ENCODE measurements at regions not wholly inside any gene's neighbourhood (a gene's known extent, or its start where the extent isn't known, plus 50 kb on each side); places are given as distances from the start of the nearest gene placed in this dataset.

GRCh38 chr16:59385491-59385890 is 651.4 kb upstream of the GOT2 start:
- Histone ChIP-seq H3K79me2 (ENCODE audit: control insufficient read depth, insufficient read depth, low read length) (no peaks in the 10 kb centered on the region), H4K20me1 (replicated peaks; ENCODE audit: control insufficient read depth, insufficient read depth, low read length) (no peaks in the 10 kb centered on the region), H3K27me3 (ENCODE audit: control insufficient read depth in 2 of 2, insufficient read depth in 2 of 2, low read length in 2 of 2) (no peaks in the 10 kb centered on the region), H2AFZ (ENCODE audit: low read depth, low read length) (no peak overlapping the region), H3K9me1 (ENCODE audit: control insufficient read depth, insufficient read depth, low read length) (no peaks in the 10 kb centered on the region), H3K9me3 (replicated peaks; ENCODE audit: control insufficient read depth, insufficient read depth, low read depth, low read length) (no peaks in the 10 kb centered on the region), H3K4me2 (ENCODE audit: insufficient read depth, low read length) (no peak overlapping the region), H3K36me3 (ENCODE audit: control insufficient read depth, insufficient read depth, low read length) (no peaks in the 10 kb centered on the region), H3K4me1 (replicated peaks in 1 of 2; ENCODE audit: control insufficient read depth in 2 of 2, insufficient read depth in 2 of 2, low read length in 2 of 2) (no peaks in the 10 kb centered on the region), H3K27ac (ENCODE audit: extremely low read depth, low read depth, low read length) (no peak overlapping the region), H3K4me3 (no peak overlapping the region), H3K9ac (ENCODE audit: insufficient read depth in 1 of 2, low read depth in 2 of 2, low read length in 2 of 2) (no peak overlapping the region)
- FAIRE-seq (no peak), ATAC-seq (no peak), DNase-seq (ENCODE audit: extremely low read depth in 1 of 4, low spot score in 3 of 4) (no peak)
- WGBS (ENCODE audit: insufficient coverage, low coverage, missing lambda C conversion rate): 11% methylated on average over 3 of the region's 3 CpGs
- no peak for TF ChIP-seq ZNF311 (CRISPR knock-in tag; IDR thresholded peaks at IDR 0.05)
- no peak for TF ChIP-seq HDGF (IDR thresholded peaks at IDR 0.05)
- TF ChIP-seq JUN (IDR thresholded peaks at IDR 0.05; ENCODE audit: borderline replicate concordance, low read depth, low read length): no peak
- no peak for TF ChIP-seq JUN (CRISPR knock-in tag; IDR thresholded peaks at IDR 0.05; ENCODE audit: borderline replicate concordance)
- no peak for TF ChIP-seq PHB (CRISPR knock-in tag; IDR thresholded peaks at IDR 0.05)
- TF ChIP-seq ZNF512 (tag; IDR thresholded peaks at IDR 0.05): no peak
- TF ChIP-seq UBTF (IDR thresholded peaks at IDR 0.05; ENCODE audit: borderline replicate concordance in 1 of 2, low read depth in 2 of 2, low read length in 2 of 2): no peak
- TF ChIP-seq AFF4 (CRISPR knock-in tag; IDR thresholded peaks at IDR 0.05): no peak
- no peak for TF ChIP-seq ZNF518B (CRISPR knock-in tag; IDR thresholded peaks at IDR 0.05)
- CTCF ChIA-PET (ENCODE audit: low intra/inter-chr PET ratio): no interaction called here
- POLR2A ChIA-PET: no interaction called here
- in situ Hi-C loops (cut with MboI) (no loop called here), intact Hi-C loops (cut with micrococcal nuclease) (no loop called here)
- no TSS peak for BruUV-seq (replicated peaks)
